ENCODE measurements at regions not wholly inside any gene's neighbourhood (a gene's known extent, or its start where the extent isn't known, plus 50 kb on each side); places are given as distances from the start of the nearest gene placed in this dataset.

DNA sequence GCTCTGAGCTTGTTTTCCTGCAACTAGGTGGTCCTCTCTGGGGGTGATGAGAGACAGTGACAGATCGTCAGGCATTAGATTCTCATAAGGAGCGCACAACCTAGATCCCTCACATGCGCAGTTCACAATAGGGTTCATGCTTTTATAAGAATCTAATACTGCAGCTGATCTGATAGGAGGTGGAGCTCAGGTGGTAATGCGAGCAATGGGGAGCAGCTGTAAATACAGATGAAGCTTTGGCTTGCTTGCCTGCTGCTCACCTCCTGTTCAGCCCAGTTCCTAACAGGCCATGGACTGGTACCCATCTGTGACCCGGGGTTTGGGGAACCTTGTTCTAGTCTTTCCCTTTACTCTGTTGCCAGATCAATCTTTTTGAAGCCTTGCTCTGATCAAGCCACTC is 89.5 kb upstream of the POU5F2 start:
- TF ChIP-seq, protein P1, sequence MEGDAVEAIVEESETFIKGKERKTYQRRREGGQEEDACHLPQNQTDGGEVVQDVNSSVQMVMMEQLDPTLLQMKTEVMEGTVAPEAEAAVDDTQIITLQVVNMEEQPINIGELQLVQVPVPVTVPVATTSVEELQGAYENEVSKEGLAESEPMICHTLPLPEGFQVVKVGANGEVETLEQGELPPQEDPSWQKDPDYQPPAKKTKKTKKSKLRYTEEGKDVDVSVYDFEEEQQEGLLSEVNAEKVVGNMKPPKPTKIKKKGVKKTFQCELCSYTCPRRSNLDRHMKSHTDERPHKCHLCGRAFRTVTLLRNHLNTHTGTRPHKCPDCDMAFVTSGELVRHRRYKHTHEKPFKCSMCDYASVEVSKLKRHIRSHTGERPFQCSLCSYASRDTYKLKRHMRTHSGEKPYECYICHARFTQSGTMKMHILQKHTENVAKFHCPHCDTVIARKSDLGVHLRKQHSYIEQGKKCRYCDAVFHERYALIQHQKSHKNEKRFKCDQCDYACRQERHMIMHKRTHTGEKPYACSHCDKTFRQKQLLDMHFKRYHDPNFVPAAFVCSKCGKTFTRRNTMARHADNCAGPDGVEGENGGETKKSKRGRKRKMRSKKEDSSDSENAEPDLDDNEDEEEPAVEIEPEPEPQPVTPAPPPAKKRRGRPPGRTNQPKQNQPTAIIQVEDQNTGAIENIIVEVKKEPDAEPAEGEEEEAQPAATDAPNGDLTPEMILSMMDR (IDR thresholded peaks at IDR 0.05), result no peak
- TF ChIP-seq POLR2A (IDR thresholded peaks at IDR 0.05), result no peak
